Prostate gland (tissue), 2 donors: ENCODE measurements at regions not wholly inside any gene's neighbourhood (a gene's known extent, or its start where the extent isn't known, plus 50 kb on each side); places are given as distances from the start of the nearest gene placed in this dataset.

Experiments used
- POLR2A ChIP-seq: fragments of 450-650 bp; IDR thresholded peaks from one replicate; pipeline ENCODE4 v1.6.1; 2016; ENCODE audit warnings: antibody characterized with exemption, mild to moderate bottlenecking
- POLR2AphosphoS5 ChIP-seq: sonication (generic); formaldehyde crosslinking; IDR thresholded peaks from one replicate; pipeline ENCODE4 v1.6.1; 2017; ENCODE audit warnings: antibody characterized with exemption
- TF ChIP-seq, protein P1 (sequence below), 4 experiments: fragments of 200-600 bp in 2 of 4; fragments of 450-650 bp in 2 of 4; sonication (generic) in 2 of 4; IDR thresholded peaks; 1 replicate in 3 of 4; 2 replicates in 1 of 4; pipeline ENCODE4 v1.5.1; 2016 to 2019; ENCODE audit warnings: antibody characterized with exemption in 4 of 4, mild to moderate bottlenecking in 2 of 4, moderate library complexity in 2 of 4

DNA sequence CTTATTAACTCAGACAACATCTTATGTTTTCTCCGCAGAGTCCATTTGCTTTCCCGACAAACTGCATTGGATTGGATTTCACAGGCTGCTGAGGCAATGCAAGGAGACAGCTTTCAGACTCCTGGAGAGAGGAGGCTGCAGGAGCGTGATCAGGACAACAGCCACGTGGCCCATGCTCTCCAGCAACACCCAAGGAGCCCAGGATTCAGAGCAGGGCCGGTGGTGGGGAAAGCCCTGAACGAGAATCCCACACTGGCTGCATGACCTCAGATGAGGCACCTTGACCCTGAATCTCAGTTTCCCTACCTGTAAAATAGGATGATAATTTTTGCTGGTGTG, 78.3 kb upstream of the NFASC start:
- TF ChIP-seq, protein P1, sequence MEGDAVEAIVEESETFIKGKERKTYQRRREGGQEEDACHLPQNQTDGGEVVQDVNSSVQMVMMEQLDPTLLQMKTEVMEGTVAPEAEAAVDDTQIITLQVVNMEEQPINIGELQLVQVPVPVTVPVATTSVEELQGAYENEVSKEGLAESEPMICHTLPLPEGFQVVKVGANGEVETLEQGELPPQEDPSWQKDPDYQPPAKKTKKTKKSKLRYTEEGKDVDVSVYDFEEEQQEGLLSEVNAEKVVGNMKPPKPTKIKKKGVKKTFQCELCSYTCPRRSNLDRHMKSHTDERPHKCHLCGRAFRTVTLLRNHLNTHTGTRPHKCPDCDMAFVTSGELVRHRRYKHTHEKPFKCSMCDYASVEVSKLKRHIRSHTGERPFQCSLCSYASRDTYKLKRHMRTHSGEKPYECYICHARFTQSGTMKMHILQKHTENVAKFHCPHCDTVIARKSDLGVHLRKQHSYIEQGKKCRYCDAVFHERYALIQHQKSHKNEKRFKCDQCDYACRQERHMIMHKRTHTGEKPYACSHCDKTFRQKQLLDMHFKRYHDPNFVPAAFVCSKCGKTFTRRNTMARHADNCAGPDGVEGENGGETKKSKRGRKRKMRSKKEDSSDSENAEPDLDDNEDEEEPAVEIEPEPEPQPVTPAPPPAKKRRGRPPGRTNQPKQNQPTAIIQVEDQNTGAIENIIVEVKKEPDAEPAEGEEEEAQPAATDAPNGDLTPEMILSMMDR (IDR thresholded peaks at IDR 0.05): no peak
- TF ChIP-seq POLR2A: no peak
- TF ChIP-seq POLR2AphosphoS5: no peak
